Sigmoid colon (tissue), 6 donors: ENCODE measurements at regions not wholly inside any gene's neighbourhood (a gene's known extent, or its start where the extent isn't known, plus 50 kb on each side); places are given as distances from the start of the nearest gene placed in this dataset.

Experiments used
- DNase-seq: peaks from one replicate; pipeline ENCODE4 v3.0.0-alpha.2; 2019
- H3K27ac ChIP-seq, 4 donors: fragments of 200-600 bp; sonication (generic); one replicate each; pipeline ENCODE4 v1.5.1; 2016 to 2019; ENCODE audit warnings: mild to moderate bottlenecking in 1 of 4
- H3K27me3 ChIP-seq, 3 donors: fragments of 200-600 bp; sonication (generic); one replicate each; pipeline ENCODE4 v1.5.1; 2019; ENCODE audit warnings: mild to moderate bottlenecking in 1 of 3
- H3K36me3 ChIP-seq, 4 donors: fragments of 200-600 bp; sonication (generic); one replicate each; pipeline ENCODE4 v1.5.1; 2016 to 2019
- H3K4me1 ChIP-seq, 4 donors: fragments of 200-600 bp; sonication (generic); one replicate each; pipeline ENCODE4 v1.5.1; 2017 to 2019
- H3K4me3 ChIP-seq, 4 donors: fragments of 200-600 bp; sonication (generic); one replicate each; pipeline ENCODE4 v1.5.1; 2017 to 2019; ENCODE audit warnings: mild to moderate bottlenecking in 2 of 4, moderate library complexity in 1 of 4
- H3K9me3 ChIP-seq, 4 donors: fragments of 200-600 bp in 3 of 4; sonication (generic) in 3 of 4; one replicate each; pipeline versions ENCODE4 v1.5.1 to v1.6.1; 2013 to 2019
- EP300 ChIP-seq, 4 donors: sonication (generic); formaldehyde crosslinking; IDR thresholded peaks; one replicate each; pipeline ENCODE4 v1.6.1; 2017; ENCODE audit warnings: antibody characterized with exemption in 4 of 4
- POLR2A ChIP-seq, 2 donors: fragments of 450-650 bp; IDR thresholded peaks; one replicate each; pipeline ENCODE4 v1.6.1; 2016; ENCODE audit warnings: antibody characterized with exemption in 2 of 2, mild to moderate bottlenecking in 2 of 2, moderate library complexity in 2 of 2
- POLR2AphosphoS5 ChIP-seq, 4 donors: sonication (generic); formaldehyde crosslinking; IDR thresholded peaks; one replicate each; pipeline ENCODE4 v1.6.1; 2017; ENCODE audit warnings: antibody characterized with exemption in 4 of 4
- WGBS, 2 donors: extraction: QIAGEN DNeasy Blood & Tissue Kit; methylation state at CpG; one replicate each; pipeline ENCODE4 v1.1.7; 2013; 5-methylcytosine and 5-hydroxymethylcytosine counted together
- intact Hi-C: fragments of 100-400 bp; cut with DNase I; formaldehyde crosslinking; loops from one replicate; pipeline ENCODE4 v1.15.1; 2023
- TF ChIP-seq, protein P1 (sequence below), 4 experiments: fragments of 450-650 bp in 3 of 4; fragments of 200-600 bp in 1 of 4; IDR thresholded peaks; one replicate each; pipeline ENCODE4 v1.5.1; 2016 to 2019; ENCODE audit warnings: antibody characterized with exemption in 4 of 4, mild to moderate bottlenecking in 3 of 4, moderate library complexity in 2 of 4
- donor health status: healthy with polysubstance abuse.
- donor health status: healthy.

DNA sequence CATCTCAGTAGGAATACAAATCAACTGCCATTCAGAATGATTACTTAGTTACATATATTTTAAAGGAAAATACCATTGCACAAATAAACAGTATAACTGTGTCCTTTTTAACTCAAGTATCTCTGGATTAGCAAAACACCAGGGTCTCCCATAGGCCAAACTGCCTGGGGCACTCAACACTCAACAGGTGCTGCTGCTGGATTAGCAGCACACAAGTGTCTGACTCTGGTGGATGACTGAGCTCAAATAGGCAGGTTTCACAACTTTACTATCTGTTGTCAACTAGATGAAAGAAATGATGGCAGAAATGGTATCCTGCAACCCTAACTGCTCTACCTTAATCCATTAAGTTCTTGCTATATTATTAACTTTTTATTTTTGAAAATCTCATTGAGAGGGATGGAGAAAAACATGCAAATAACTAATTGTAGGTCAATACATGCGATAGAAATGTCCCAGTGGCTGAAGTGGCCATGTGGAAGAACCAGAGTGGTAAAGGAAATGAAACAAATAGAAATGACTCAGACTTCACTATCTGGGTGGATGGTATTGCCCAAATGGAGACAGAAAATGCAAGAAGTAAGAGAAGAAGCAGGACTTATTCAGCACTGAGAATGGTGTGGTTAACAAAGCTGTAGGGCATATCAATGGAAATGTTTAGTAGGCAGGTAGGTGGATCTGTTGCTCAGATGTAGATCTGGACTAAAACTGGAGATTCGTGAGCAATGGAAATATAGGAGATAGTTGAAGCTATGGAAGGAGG lies 90.8 kb upstream of the CCDC190 start:
- Histone ChIP-seq H3K4me3 (no peak overlapping the region), H3K4me1 (no peaks in the 10 kb centered on the region), H3K27ac (no peak overlapping the region), H3K36me3 (no peaks in the 10 kb centered on the region), H3K27me3 (no peaks in the 10 kb centered on the region), H3K9me3 (no peaks in the 10 kb centered on the region)
- no peak for DNase-seq
- TF ChIP-seq POLR2AphosphoS5 (IDR thresholded peaks at IDR 0.05) (no peak), EP300 (IDR thresholded peaks at IDR 0.05) (no peak), POLR2A (IDR thresholded peaks at IDR 0.05) (no peak)
- TF ChIP-seq, protein P1, sequence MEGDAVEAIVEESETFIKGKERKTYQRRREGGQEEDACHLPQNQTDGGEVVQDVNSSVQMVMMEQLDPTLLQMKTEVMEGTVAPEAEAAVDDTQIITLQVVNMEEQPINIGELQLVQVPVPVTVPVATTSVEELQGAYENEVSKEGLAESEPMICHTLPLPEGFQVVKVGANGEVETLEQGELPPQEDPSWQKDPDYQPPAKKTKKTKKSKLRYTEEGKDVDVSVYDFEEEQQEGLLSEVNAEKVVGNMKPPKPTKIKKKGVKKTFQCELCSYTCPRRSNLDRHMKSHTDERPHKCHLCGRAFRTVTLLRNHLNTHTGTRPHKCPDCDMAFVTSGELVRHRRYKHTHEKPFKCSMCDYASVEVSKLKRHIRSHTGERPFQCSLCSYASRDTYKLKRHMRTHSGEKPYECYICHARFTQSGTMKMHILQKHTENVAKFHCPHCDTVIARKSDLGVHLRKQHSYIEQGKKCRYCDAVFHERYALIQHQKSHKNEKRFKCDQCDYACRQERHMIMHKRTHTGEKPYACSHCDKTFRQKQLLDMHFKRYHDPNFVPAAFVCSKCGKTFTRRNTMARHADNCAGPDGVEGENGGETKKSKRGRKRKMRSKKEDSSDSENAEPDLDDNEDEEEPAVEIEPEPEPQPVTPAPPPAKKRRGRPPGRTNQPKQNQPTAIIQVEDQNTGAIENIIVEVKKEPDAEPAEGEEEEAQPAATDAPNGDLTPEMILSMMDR (IDR thresholded peaks at IDR 0.05): no peak
- WGBS, 2 donors: 81 to 82% methylated on average over 2 of the region's 2 CpGs
- intact Hi-C loops: no loop called here

DNA sequence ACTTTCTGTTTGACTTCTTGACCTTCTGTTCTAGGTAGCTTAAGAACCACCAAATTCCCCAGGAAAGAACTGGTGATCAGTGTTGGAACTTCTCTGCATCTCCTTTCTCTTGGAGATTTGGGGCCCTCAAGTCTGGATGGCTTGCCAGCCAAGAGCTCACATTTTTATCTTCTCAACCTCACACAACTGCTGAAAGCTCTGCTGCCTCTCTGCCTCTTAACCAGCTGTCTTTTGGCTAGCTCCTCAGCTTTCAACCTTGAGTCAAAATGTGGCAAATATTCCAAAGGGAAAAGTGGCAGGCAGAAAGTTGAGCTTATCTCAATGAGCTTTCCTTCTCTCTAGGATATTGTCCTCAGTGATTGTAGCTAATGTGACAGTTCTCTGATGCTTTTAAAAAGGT lies 89.2 kb upstream of the CCDC190 start:
- H3K27ac ChIP-seq: no peak overlapping the region
- H3K27me3 ChIP-seq: no peaks in the 10 kb centered on the region
- DNase-seq: no peak
- no peaks in the 10 kb centered on the region for H3K4me1 ChIP-seq
- no peaks in the 10 kb centered on the region for H3K9me3 ChIP-seq
- no peak overlapping the region for H3K4me3 ChIP-seq
- TF ChIP-seq POLR2A (IDR thresholded peaks at IDR 0.05) (no peak), POLR2AphosphoS5 (IDR thresholded peaks at IDR 0.05) (no peak), EP300 (IDR thresholded peaks at IDR 0.05) (no peak)
- TF ChIP-seq, protein P1 (IDR thresholded peaks at IDR 0.05): no peak
- intact Hi-C loops: no loop called here
- H3K36me3 ChIP-seq: no peaks in the 10 kb centered on the region

DNA sequence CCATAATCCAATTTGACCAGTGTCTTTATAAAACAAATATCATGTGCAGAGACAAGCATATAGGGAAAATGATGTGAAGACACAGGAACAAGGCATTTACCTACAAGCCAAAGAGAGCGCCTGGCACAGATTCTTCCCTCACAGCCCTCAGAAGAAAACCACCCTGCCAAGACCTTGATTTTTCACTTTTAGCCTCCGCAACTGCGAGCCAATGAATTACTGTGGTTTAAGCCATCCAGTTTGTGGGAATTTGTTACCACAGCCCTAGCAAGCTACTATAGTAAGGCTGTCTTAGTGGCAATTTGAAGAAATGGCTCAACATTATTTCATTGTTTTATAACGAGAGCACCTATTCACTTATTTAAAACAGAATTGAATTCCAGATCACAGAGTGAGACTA lies 85.7 kb upstream of the CCDC190 start:
- 89% methylated on average over 4 of the region's 4 CpGs for WGBS, 2 donors
- Histone ChIP-seq H3K27me3 (no peaks in the 10 kb centered on the region), H3K4me3 (no peak overlapping the region), H3K36me3 (no peaks in the 10 kb centered on the region), H3K9me3 (no peaks in the 10 kb centered on the region), H3K4me1 (peaks cover 0 to 6% (median 3%) of the 10 kb centered on the region in 4 donors), H3K27ac (no peak overlapping the region)
- TF ChIP-seq POLR2AphosphoS5 (IDR thresholded peaks at IDR 0.05): no peak
- no peak for TF ChIP-seq EP300 (IDR thresholded peaks at IDR 0.05)
- TF ChIP-seq, protein P1 (IDR thresholded peaks at IDR 0.05): no peak
- TF ChIP-seq POLR2A (IDR thresholded peaks at IDR 0.05): no peak
- intact Hi-C loops: no loop called here
- DNase-seq: no peak

DNA sequence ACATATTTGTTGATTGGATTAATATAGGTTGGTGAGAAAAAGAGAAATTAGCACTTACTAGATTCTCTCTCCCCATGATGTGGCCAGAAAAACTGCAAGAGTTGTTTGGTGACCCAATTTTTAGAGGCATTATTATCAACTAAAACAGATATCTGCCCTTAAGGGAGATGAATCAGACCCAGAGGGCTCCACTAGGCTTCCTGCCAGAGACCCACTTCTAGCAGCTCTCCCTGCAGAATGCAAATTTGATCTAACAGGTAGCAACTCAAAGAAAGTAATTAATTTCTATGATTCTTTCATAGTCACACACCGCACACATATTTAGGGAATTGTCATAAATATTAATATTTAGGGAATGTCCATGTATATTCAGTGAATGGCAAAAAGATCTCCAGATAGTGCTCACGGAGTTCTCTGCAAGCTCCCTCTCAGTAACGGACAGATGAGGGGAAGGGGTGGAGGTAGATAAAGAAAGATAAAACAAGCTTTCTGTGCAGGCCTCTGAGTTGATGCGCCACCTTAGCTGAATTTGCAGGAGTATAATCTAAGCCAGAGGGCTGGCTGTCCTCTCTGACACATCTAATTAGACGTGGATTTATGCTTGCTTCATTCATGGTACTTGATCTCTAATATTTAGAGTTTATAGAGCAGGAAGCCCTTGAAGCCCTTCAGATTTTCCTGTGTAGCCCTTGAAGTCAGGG lies 84.1 kb upstream of the CCDC190 start:
- Histone ChIP-seq H3K36me3 (no peaks in the 10 kb centered on the region), H3K27ac (no peak overlapping the region), H3K9me3 (no peaks in the 10 kb centered on the region), H3K27me3 (no peaks in the 10 kb centered on the region), H3K4me1 (peaks cover 0 to 6% (median 3%) of the 10 kb centered on the region in 4 donors), H3K4me3 (no peak overlapping the region)
- WGBS, 2 donors: 78 to 84% methylated on average over 5 of the region's 5 CpGs
- DNase-seq: no peak
- intact Hi-C loops: no loop called here
- TF ChIP-seq EP300 (IDR thresholded peaks at IDR 0.05): no peak
- no peak for TF ChIP-seq POLR2A (IDR thresholded peaks at IDR 0.05)
- TF ChIP-seq POLR2AphosphoS5 (IDR thresholded peaks at IDR 0.05): no peak
- TF ChIP-seq, protein P1 (IDR thresholded peaks at IDR 0.05): no peak
